ENCODE measurements at regions not wholly inside any gene's neighbourhood (a gene's known extent, or its start where the extent isn't known, plus 50 kb on each side); places are given as distances from the start of the nearest gene placed in this dataset.

DNA sequence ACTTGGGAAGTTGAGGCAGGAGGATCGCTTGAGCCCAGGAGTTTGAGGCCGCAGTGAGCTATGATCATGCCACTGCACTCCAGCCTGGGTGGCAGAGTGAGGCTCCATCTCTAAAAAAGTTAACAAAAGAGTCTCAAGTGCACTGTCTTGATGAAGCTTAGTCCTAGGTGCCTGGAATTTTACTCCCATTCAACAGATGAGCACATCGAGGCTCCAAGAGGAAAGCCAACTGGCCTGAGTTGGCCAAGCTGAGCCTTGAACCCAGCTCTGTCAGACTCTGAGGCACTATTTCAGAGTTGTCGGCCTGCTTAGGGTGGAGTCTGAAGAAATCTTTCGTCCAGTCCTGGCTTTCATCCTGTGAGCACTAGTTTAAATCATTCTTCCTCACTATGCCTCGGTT lies 98.1 kb upstream of the MAP1LC3B2 start:
- DNase-seq: no peak

DNA sequence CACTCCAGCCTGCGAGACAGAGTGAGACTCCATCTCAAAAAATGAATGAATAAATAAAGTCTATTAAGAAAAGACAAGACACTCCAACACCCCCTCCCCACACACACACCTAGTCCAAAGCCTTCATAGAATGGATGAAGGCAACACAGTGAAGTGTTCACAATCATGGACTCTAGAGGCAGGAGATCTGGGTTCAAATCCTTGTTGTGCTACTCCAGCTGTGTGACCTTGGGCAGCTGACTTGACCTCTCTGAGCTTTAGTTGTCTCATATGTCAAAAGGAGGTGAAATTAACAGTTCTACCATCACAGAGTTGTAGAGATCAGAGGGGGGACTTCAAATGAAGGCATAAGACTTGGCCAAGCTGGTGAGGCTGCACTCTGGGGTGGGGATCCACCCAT lies 95.8 kb upstream of the MAP1LC3B2 start:
- DNase-seq: no peak

DNA sequence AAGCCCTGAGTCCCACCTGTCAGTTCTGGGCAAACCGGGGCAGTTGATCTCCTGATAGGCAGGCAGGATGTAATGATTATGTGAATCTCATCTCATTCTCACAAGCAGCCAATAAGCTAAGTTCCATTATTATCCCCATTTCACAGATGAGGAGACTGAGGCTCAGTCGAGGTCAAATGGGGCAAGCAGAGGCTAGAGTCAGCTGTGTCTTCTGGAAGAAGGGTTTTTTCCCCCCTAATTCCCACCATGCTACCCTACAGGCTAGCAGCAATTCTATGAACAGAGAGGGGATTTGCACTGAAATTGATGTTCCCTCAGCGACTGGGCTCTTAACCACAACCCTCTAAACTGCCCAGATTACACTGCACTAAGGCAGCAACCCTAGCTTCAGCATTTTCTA lies 93.8 kb upstream of the MAP1LC3B2 start:
- no peak for DNase-seq

DNA sequence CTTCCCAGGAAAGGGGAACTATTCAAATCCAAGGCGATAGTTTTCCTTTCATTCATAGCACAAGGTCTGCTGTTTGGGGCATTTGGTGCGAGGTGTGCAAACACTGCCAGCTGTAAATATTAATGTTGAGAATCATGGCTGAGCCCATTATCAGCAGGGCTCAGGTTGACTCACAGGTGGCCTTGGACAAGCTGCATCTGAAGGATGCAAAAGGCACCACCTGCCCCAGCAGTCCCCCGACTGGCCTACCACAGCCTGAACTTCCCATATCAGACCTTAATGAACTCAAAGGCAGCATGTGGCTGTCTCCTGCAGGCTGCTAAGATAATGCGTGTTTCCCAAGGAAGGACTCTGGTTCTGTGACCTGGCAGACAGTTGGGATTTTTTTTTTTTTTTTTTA lies 93.3 kb upstream of the MAP1LC3B2 start:
- no peak for DNase-seq

DNA sequence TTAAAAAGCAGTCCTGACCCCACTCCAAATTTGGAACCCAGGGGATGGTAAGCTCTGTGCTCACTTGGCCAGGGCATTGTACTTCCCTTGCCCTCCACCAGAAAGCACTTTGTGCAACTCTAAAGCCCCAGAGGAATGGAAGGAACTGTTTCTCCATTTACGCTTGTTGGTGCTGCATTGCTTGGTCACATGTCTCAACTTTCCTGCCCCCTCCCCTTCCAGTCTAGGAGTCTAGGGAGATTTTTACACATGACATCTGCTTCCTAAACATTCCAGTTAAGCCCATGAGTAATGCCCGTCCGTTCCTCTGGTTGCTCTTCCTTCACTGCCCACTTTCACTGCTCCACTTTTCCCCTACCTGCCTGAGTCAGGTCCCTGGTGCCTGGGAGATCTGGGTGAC lies 92.6 kb upstream of the MAP1LC3B2 start:
- DNase-seq: no peak

DNA sequence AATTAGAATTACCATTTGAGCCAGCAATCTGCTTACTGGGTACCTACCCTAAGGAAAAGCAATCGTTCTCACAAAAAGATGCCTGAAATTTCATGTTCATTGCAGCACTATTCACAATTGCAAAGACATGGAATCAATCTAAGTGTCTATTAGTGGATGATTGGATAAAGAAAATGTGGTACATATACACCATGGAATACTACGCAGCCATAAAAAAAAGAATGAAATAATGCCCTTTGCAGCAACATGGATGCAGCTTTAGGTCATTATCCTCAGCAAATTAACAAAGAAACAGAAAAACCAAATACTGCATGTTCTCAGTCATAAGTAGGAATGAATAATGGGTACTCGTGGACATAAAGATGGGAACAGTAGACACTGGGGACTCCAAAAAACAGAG lies 89.8 kb upstream of the MAP1LC3B2 start:
- no peak for DNase-seq

DNA sequence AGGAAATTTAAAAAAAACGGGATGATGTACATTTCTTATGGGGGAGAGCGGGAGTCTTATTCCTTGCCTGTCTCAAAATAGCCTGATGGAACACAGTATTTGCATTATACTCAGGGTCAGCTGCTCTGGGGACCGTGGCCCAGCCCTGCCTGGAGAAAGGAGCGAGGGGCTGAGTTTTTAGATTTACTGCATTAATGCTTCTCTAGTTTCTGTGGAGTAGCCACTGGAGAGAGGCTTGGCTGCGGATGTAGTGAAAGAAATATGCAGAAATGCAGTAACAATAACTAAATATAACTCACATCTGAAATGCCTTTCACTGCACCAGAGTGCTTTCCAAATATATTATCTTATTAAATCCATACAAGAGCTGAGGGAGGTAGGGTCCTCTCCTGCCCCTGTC lies 87.6 kb upstream of the MAP1LC3B2 start:
- DNase-seq: no peak

DNA sequence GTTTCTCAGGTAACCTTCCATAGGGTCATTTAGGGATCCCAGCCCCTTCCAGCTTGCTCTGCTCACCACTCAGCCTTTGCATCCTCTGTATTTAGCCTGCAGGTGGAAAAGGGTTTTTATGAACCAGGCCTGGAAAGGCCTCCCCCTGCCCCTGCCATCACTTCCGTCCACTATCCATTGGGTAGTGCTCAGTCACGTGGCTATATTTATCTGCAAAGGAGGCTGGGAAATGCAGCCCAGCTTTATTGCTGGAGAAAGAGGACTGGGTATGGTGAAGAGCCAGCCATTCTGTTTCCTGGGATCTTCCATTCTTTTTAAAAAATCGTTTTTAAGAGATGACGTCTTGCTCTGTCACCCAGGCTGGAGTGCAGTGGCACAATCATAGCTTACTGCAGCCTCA lies 87.0 kb upstream of the MAP1LC3B2 start:
- no peak for DNase-seq

DNA sequence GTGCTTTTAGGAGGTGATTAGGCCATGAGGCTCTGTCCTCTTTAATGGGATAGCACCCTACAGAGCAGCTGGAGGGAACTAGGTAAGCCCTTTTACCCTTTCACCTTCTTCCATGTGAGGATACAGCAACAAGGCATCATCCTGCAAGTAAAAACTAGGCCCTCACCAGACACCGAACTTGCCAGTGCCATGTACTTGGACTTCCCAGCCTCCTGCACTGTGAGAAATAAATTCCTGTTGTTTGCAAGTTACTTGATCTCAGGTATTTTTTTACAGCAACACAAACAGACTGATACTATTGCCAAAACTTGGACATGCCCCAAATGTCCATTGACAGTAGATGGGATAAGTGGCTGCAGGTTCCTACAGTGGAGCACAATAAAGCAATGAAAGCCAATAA lies 85.8 kb upstream of the MAP1LC3B2 start:
- no peak for DNase-seq

DNA sequence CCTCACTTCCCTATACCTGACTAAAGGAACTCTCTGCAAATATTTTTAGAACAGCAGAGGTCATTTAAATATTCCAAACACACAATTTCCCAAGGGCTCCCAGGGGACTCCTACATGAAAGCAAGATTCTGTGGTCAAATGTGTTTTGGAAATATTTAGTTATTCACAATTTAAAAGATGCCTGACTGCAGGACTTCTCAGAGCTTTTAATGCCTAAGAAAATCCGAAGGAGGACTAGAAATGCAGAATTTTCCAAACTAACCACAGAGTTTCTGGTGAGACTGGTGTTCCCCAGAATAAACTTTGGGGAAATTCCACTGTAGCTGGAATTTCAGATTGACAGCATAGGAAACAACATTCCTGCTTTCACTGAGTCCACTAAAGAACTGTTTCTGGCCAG lies 84.8 kb upstream of the MAP1LC3B2 start:
- DNase-seq: no peak

DNA sequence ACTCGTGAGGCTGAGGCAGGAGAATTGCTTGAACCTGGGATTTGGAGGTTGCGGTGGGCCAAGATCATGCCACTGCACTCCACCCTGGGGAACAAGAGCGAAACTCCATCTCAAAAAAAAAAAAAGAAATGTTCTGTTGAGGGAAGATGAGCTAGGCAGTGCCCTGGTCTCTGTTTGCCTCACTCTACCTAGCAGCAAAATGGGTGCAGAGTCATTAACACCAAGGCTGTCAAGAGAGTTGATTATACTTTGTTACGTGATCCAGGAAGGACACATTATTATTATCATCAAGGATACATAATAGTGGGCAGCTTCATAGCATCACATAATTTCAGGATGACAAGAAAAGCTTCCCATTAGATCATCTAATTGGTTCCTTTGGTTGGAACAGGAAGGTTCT lies 84.3 kb upstream of the MAP1LC3B2 start:
- DNase-seq: no peak

DNA sequence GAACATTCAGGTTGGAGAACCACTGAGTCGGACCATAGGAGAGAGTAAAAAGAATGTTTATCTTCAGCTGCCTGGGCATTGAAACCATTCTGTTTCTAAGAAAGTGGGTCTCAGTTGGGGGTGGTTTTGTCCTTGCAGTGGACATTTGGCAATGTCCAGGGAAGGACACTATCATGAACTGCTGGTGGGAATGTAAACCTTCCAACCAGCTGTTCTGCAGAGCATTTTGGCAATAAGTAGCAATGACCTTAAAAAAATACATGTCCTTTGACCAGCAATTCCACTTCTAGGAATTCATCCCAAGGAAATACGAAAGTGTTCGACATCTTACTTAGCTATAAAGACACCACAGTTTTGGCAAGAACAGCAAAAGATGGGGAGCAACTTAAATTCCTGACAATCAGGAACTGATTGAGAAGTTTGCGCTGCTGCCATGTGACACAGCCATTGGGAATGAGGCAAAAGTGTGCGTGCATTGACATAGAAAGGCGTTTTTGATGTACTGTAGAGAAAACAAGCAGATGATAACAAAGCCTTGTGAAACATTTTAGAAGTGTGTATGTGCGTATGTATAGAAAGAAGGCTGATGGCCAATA lies 82.9 kb upstream of the MAP1LC3B2 start:
- no peak for DNase-seq

DNA sequence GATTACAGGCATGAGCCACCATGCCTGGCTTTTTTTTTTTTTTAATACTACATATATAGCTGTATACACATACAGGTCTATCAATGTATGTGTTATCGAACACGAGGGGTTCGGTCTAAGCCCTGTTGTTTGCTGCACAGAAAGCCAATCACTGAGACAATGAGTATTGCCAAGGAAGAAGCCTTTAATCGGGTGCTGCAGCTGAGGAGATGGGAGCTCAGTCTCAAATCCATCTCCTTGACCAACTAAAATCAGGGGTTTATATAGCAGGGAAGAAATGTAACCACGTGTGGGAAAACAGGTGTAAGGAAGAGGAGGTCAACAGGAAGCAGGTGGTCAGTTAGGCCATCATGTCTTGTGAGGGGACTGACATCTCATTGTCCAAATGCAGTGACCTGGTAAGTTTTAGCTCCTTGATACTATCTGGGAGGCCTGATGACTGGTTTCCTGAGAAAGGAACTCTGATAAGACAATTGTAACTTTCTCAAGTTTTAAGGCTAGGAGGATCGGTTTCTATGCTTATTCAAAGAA lies 80.9 kb upstream of the MAP1LC3B2 start:
- DNase-seq: no peak

DNA sequence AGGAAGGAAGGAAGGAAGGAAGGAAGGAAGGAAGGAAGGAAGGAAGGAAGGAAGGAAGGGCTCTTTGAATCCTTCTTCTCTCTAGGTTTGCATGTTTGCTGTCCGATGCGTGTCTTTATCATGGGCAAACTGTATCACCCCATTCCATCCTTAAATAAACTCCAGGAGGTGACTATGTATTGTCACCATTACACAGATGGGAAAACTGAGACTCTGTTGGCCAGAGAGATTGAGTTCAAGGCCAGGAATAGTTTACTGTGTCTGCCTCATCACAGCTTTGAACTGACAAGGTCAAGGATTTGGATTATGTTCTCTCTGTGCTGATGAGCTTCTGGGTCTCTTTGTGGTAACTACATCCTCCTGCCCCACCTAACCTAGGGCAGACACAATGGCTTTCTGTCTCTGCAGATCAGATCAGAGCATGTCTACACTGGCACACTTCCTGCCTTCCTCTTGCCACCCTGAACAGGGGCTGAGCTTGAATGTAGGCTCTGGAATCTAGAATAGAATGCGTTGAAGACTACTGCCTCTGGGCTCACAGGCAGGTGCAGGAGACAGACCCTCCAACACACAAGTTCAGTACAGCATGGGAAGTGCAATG lies 78.9 kb upstream of the MAP1LC3B2 start:
- no peak for DNase-seq

DNA sequence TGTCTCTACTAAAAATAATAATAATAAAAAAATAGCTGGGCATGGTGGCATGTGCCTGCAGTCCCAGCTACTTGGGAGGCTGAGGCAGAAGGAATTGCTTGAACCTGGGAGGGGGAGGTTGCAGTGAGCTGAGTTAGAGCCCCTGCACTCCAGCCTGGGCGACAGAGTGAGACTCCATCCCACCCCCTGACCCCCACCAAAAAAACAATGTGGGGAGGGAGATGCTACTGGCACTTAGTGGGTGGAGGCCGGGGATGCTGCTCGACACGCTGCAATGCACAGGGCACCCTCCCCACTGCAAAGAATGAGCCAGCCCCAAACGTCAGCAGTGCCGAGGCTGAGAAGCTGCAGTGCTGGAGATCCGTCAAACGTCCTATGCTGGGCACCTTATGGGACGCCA lies 77.5 kb upstream of the MAP1LC3B2 start:
- DNase-seq: no peak

DNA sequence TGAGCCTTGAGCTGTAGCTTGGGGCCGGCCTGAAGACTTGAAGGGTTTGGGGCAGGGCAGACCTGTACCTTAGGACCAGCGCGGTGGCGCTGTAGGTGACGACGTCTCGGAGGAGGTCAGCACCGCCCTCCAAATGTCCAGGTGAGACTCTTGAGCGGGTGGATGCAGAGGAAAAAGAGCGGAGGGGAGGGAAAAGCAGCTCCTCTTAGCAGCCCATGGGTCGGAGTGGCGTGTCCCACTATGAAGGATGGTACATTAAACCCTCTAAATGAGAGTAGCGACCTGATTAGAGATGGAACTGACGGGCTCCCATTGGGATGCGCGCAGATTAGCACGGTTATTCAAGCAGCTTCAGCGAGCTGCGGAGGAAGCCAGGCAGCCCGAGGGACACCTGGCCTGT lies 77.0 kb upstream of the MAP1LC3B2 start:
- no peak for DNase-seq

DNA sequence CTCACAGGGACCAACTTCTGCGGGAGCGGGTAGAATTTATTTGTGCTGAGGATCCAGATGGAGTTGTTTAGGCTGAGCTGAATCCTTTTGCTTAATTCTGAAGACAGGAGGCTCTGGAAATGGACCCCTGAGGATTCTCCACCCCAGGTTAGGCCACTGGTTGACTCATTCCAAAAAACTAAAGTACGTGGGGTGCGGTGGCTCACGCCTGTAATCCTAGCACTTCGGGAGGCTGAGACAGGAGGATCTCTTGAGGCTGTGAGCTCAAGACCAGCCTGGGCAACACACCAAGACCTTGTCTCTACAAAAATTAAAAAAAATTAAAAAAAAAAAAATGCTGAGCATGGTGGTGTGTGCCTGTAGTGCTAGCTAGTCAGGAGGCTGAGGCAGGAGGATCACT lies 76.3 kb upstream of the MAP1LC3B2 start:
- DNase-seq: no peak

DNA sequence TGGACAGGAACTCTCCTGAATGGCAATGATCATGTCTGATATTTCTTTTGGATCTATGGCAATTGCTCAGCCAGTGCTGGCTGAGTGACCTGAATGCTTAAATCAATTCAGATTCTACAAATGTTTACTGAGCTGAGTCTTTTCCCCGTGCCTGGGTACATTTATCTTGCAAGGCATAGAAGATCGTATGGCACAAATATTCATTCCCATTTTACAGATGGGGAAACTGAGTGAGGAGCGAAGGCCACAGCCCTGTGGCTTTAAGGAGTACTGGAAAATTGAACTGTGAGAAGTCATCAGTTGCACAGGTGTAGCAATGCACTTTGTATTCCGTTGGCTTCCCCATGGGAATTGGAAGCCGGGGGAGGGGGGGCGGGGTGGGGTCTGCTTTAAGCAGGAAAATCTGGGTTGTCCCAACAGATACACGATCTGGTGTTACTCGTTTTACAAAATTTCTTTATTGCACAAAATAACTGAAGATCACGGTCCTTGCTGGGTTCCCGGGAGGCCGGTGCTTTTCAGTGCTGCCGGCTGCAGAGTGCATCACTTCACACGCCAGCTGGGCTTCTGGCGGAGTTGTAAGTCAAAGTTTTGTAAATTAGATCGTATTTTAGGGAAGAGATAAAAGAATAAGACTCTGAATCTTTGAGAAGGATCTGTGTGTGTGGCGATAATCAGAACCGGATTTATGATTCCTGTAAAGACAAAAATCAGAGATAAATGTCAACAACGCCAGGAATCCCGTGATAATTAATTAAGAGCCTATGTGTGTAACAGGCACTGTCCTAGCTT lies 75.0 kb upstream of the MAP1LC3B2 start:
- DNase-seq: no peak

DNA sequence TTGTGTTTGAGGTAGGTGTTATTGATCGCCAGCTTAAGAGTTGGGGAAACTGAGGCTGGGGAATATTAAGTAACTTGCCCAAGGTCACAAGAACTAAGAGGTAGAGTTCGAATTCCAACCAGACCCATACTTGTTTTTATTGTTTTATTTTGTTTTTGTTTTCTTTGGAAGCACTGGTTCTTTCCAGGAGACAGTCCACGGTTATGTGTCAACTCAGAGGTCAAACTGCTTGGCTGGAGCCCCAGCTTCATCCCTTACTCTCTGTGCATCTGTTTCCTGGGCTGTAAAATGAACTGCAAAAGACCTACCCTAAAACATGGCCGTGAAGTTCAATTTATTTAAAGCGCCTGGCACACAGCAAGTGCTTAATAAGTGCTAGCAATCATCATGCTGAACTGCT lies 74.4 kb upstream of the MAP1LC3B2 start:
- DNase-seq: no peak

DNA sequence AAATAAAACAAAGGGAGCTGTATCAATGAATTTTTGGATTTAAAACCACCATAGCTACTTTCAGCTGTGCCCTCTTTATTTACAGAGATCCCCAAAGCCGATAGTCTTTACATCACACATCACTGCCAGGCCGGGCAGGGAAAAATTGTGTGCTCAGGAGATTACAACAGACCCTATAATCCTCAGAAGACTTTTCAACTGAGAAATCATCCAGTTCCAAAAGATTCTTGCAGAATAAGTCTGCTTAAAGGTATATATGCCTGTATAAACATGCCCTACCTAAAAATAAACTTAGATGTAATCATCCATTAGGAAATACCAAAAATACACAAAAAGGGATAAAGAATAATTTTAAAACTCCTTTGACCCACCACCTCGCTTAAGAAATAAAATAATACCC lies 70.1 kb upstream of the MAP1LC3B2 start:
- DNase-seq: no peak

DNA sequence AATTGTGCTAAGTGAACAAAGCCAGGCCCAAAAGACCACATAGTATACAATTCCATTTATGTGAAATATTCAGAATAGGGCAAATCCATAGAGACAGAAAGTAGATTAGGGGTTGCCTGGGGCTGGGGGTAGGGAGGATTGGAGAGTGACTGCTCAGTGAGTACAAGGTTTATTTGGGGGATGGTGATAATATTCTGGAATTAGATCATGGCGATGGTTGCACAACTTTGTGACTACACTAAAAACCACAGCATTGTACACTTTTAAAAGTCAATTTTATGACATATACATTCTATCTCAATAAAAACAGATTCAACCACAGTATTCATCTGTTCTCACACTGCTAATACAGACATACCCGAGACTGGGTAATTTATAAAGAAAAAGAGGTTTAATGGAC lies 68.7 kb upstream of the MAP1LC3B2 start:
- no peak for DNase-seq

DNA sequence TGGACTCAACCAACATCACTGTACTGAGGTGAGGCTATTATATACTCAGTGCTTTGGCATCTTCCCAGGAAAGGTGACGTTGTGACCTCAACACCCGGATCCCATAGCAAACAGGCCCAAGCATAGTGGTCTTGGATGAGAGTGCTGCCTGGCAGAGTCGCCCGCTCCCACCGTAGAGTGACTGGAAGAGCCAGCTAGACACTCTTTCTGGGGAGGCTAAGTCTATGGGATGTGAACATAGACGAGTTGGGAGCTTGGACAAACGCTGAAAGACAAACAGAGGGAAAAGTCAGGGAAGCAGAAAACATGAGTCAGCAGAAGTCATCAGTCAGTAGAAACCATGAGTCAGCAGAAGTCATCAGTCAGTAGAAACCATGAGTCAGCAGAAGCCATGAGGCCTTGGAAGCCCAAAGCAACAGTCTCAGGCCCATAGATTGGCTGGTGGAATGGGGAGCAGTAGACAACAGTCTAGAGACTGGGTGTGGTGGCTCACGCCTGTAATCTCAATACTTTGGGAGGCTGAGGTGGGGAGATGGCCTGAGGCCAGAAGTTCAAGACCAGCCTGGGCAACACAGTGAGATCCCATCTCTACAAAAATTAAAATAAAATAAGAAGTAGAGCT lies 66.4 kb upstream of the MAP1LC3B2 start:
- DNase-seq: no peak

DNA sequence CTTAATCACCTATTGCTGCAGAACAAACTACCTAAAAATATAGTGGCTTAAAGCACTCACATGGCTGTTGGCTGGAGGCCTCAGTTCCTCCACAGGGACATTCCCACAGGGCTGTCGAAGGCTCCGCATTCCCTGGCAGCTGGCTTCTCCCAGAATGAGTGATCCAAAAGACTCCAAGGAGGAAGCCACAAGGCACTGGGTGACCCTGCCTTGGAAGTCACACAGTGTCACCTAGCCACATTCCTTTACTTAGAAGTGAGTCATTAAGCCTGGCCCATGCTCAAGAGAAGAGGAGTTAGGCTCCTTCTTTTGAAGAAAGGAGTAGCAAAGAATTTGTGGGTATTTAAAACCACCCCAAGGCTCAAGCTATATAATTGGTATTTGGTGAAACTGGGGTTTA lies 63.9 kb upstream of the MAP1LC3B2 start:
- DNase-seq: no peak

DNA sequence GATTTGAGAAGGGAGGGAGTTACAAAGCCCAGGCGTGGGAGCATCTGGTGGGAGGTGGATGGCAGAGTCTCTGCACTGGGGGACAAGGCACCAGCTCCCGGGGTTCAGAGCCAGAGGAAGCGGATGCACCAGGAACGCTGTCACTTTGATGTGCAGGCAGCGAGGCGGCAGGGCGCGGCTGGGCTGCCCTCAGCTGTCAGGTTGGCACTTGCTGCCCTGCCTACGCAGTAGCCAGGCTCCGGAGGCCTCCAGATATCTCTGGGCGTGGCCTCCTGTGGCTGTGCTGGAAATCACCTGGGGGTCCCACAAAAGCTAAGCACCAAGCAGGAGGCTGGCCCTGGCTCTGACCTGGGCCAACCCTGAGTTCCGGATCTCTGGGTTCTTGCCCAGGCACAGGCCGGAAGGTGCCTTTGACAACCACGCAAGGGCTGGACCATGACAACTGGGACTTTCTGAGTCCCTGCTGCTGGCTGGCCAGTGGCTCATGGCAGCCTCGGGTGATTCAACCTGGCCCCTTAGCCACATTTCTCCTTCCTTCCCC lies 62.1 kb upstream of the MAP1LC3B2 start:
- no peak for DNase-seq
